Activated CD8-positive, alpha-beta T cell treated with anti-CD3 and anti-CD28 coated beads for 36 hours (primary cell): ENCODE measurements at regions not wholly inside any gene's neighbourhood (a gene's known extent, or its start where the extent isn't known, plus 50 kb on each side); places are given as distances from the start of the nearest gene placed in this dataset.

Source experiments
- ATAC-seq: fragments of 200-7000 bp; cut with Tn5 transposase; one replicate; pipeline ENCODE4 v1.10.0; 2021; ENCODE audit warnings: mild to moderate bottlenecking, moderate library complexity
- CTCF ChIA-PET: fragments of 350-600 bp; sonication (Branson Sonifier 250); formaldehyde crosslinking; loops from one replicate; lab custom pipeline; 2021; ENCODE audit warnings: antibody characterized with exemption; lab: Charles Lee
- POLR2A ChIA-PET: fragments of 350-600 bp; sonication (Branson Sonifier 250); formaldehyde crosslinking; loops from one replicate; lab custom pipeline; 2021; ENCODE audit warnings: antibody characterized with exemption; lab: Charles Lee
- DNase-seq: peaks from one replicate; pipeline ENCODE4 v3.0.0-alpha.2; 2020
- H3K27ac Mint-ChIP-seq: one replicate; pipeline ENCODE4 v1.8.0; 2021; ENCODE audit warnings: mild to moderate bottlenecking, mixed read lengths
- H3K27me3 Mint-ChIP-seq: one replicate; pipeline ENCODE4 v1.8.0; 2021; ENCODE audit warnings: mixed read lengths
- H3K36me3 Mint-ChIP-seq: one replicate; pipeline ENCODE4 v1.8.0; 2021; ENCODE audit warnings: low read depth, mixed read lengths
- H3K4me1 Mint-ChIP-seq: one replicate; pipeline ENCODE4 v1.8.0; 2021; ENCODE audit warnings: low read depth, mixed read lengths
- H3K4me3 Mint-ChIP-seq: one replicate; pipeline ENCODE4 v1.8.0; 2021; ENCODE audit warnings: mild to moderate bottlenecking, moderate library complexity, mixed read lengths
- H3K9me3 Mint-ChIP-seq: one replicate; pipeline ENCODE4 v1.8.0; 2021; ENCODE audit warnings: mixed read lengths
- CTCF ChIP-seq: fragments of 200-600 bp; IDR thresholded peaks from one replicate; pipeline ENCODE4 v1.8.0; 2022; ENCODE audit warnings: antibody characterized with exemption, mild to moderate bottlenecking
- intact Hi-C: fragments of 100-400 bp; cut with micrococcal nuclease; formaldehyde crosslinking; loops from one replicate; pipeline ENCODE4 v1.10.0; 2022

- Mint-ChIP-seq H3K9me3 (no peaks in the 10 kb centered on the region), H3K27ac (no peak overlapping the region), H3K4me3 (no peak overlapping the region), H3K27me3 (peaks cover 1% of the 10 kb centered on the region), H3K4me1 (no peaks in the 10 kb centered on the region), H3K36me3 (no peaks in the 10 kb centered on the region)
- TF ChIP-seq CTCF: no peak
- no peak for DNase-seq
- ATAC-seq: no peak
- intact Hi-C loops: no loop called here
- POLR2A ChIA-PET: no interaction called here
- CTCF ChIA-PET: no interaction called here
Observed at GRCh38 chr13:78420814-78421213, 182.5 kb downstream of the POU4F1 start.

GRCh38 chr13:78413887-78414553 lies 189.3 kb downstream of the POU4F1 start:
- H3K27ac Mint-ChIP-seq: no peak overlapping the region
- H3K4me3 Mint-ChIP-seq: no peak overlapping the region
- no peak for DNase-seq
- TF ChIP-seq CTCF: no peak
- H3K36me3 Mint-ChIP-seq: no peaks in the 10 kb centered on the region
- intact Hi-C loops: no loop called here
- no peak for ATAC-seq
- POLR2A ChIA-PET: no interaction called here
- H3K4me1 Mint-ChIP-seq: no peaks in the 10 kb centered on the region
- H3K27me3 Mint-ChIP-seq: no peaks in the 10 kb centered on the region
- CTCF ChIA-PET: no interaction called here
- H3K9me3 Mint-ChIP-seq: no peaks in the 10 kb centered on the region

- H3K27ac Mint-ChIP-seq: no peak overlapping the region
- H3K9me3 Mint-ChIP-seq: no peaks in the 10 kb centered on the region
- ChIA-PET POLR2A (no interaction called here), CTCF (no interaction called here)
- no peaks in the 10 kb centered on the region for H3K4me1 Mint-ChIP-seq
- DNase-seq: no peak
- no peaks in the 10 kb centered on the region for H3K36me3 Mint-ChIP-seq
- intact Hi-C loops: no loop called here
- H3K4me3 Mint-ChIP-seq: no peak overlapping the region
- TF ChIP-seq CTCF: no peak
- H3K27me3 Mint-ChIP-seq: peaks cover 2% of the 10 kb centered on the region
- no peak for ATAC-seq
Observed at GRCh38 chr13:78410847-78411246, 192.5 kb downstream of the POU4F1 start.

- H3K9me3 Mint-ChIP-seq: no peaks in the 10 kb centered on the region
- no peaks in the 10 kb centered on the region for H3K36me3 Mint-ChIP-seq
- H3K4me1 Mint-ChIP-seq: no peaks in the 10 kb centered on the region
- H3K27me3 Mint-ChIP-seq: peaks cover 2% of the 10 kb centered on the region
- ATAC-seq (no peak), DNase-seq (no peak)
- intact Hi-C loops: no loop called here
- no peak for TF ChIP-seq CTCF
- POLR2A ChIA-PET: no interaction called here
- no peak overlapping the region for H3K27ac Mint-ChIP-seq
- no peak overlapping the region for H3K4me3 Mint-ChIP-seq
- CTCF ChIA-PET: no interaction called here
Observed at GRCh38 chr13:78410164-78410563, 193.2 kb downstream of the POU4F1 start.

GRCh38 chr13:78409172-78409571 lies 194.2 kb downstream of the POU4F1 start:
- TF ChIP-seq CTCF: no peak
- Mint-ChIP-seq H3K27ac (no peak overlapping the region), H3K4me3 (no peak overlapping the region), H3K4me1 (no peaks in the 10 kb centered on the region), H3K36me3 (no peaks in the 10 kb centered on the region), H3K9me3 (no peaks in the 10 kb centered on the region), H3K27me3 (peaks cover 7% of the 10 kb centered on the region)
- intact Hi-C loops: no loop called here
- ChIA-PET CTCF (no interaction called here), POLR2A (no interaction called here)
- no peak for ATAC-seq
- no peak for DNase-seq
